ENCODE measurements at regions not wholly inside any gene's neighbourhood (a gene's known extent, or its start where the extent isn't known, plus 50 kb on each side); places are given as distances from the start of the nearest gene placed in this dataset.

DNA sequence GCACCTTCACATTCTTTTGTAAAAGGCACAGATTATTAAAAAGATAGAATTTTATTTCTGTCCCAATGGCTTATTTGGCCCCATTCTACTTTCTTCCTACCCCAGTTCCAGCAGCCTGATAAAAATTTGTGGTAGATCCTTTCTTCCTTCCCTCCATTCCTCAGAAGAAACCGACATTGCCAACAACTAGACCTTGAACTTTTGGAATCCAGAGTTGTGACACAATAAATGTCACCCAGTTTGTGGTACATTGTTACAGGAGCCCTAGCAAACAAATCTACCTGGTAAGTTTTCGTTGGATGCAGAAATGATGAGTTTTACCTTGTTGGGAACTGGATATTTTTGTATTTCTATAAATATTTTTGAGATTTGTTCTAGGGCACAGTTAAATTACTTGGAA lies 141.6 kb upstream of the IVNS1ABP start:
- H3K4me3 ChIP-seq: no peak overlapping the region
- H3K4me2 ChIP-seq: no peak overlapping the region
- CTCF ChIA-PET: no interaction called here
- TF ChIP-seq RAD21 (conservative IDR thresholded peaks at IDR 0.05 in 1 of 2, IDR thresholded peaks at IDR 0.05 in 1 of 2) (no peak), MAZ (IDR thresholded peaks at IDR 0.05; ENCODE audit: borderline replicate concordance, low read depth, low read length) (no peak), EP300 (IDR thresholded peaks at IDR 0.05) (no peak), RNF2 (IDR thresholded peaks at IDR 0.05; ENCODE audit: borderline replicate concordance, low read depth) (no peak), GATA3 (IDR thresholded peaks at IDR 0.05; ENCODE audit: borderline replicate concordance) (no peak), BHLHE40 (IDR thresholded peaks at IDR 0.05; ENCODE audit: low read depth, low read length) (no peak), KDM5A (IDR thresholded peaks at IDR 0.05) (no peak)
- TF ChIP-seq, protein P1, sequence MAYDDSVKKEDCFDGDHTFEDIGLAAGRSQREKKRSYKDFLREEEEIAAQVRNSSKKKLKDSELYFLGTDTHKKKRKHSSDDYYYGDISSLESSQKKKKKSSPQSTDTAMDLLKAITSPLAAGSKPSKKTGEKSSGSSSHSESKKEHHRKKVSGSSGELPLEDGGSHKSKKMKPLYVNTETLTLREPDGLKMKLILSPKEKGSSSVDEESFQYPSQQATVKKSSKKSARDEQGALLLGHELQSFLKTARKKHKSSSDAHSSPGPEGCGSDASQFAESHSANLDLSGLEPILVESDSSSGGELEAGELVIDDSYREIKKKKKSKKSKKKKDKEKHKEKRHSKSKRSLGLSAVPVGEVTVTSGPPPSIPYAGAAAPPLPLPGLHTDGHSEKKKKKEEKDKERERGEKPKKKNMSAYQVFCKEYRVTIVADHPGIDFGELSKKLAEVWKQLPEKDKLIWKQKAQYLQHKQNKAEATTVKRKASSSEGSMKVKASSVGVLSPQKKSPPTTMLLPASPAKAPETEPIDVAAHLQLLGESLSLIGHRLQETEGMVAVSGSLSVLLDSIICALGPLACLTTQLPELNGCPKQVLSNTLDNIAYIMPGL (CRISPR knock-in tag; IDR thresholded peaks at IDR 0.05; ENCODE audit: borderline replicate concordance): no peak
- TF ChIP-seq, protein P2, sequence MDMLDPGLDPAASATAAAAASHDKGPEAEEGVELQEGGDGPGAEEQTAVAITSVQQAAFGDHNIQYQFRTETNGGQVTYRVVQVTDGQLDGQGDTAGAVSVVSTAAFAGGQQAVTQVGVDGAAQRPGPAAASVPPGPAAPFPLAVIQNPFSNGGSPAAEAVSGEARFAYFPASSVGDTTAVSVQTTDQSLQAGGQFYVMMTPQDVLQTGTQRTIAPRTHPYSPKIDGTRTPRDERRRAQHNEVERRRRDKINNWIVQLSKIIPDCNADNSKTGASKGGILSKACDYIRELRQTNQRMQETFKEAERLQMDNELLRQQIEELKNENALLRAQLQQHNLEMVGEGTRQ (IDR thresholded peaks at IDR 0.05): no peak
- no peak for DNase-seq (ENCODE audit: low read depth in 1 of 2, low spot score in 1 of 2)
- POLR2A ChIA-PET: no interaction called here
- no peaks in the 10 kb centered on the region for H3K9me3 ChIP-seq
- H3K4me1 ChIP-seq: peaks cover 18% of the 10 kb centered on the region
- FAIRE-seq: no peak
- no peak for ATAC-seq
- WGBS (ENCODE audit: missing lambda C conversion rate): 53% methylated on average over 2 of the region's 2 CpGs
- H3K27ac ChIP-seq: no peak overlapping the region

DNA sequence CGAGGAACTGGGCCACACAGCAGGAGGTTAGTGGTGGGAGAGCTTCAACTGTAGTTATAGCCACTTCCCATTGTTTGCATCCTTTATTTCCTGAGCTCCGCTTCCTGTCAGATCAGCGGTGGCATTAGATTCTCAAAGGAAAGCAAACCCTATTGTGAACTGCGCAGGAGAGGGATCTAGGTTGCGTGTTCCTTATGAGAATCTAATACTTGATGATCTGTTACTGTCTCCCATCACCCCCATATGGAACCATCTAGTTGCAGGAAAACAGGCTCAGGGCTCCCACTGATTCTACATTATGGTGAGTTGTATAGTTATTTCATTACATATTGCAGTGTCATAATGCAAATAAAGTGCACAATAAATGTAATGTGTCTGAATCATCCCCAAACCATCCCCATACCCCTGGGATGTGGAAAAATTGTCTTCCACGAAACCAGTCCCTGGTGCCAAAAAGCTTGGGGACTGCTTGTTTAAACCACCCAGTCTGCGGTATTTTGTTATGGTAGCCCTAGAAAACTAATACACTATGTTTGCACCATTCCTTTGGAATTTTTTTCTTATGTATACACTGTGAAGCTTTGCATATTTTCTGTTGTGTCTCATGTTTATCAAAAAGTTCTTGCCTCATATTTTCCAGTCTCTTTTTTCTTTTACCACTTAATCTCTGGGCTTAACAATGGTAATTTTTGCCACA lies 136.6 kb upstream of the IVNS1ABP start:
- Histone ChIP-seq H3K9me3 (peaks cover 19% of the 10 kb centered on the region; the same call in 2 of the 3 replicates), H3K4me1 (peaks cover 19% of the 10 kb centered on the region), H3K4me2 (peak overlapping the region; percentile 54), H3K4me3 (no peak overlapping the region), H3K27ac (peak overlapping the region; percentile 77 to 85)
- POLR2A ChIA-PET: no interaction called here
- peak in 1 of 2 experiments; percentile 89 for DNase-seq (ENCODE audit: low read depth in 1 of 2, low spot score in 1 of 2)
- 47% methylated on average over 7 of the region's 7 CpGs for WGBS (ENCODE audit: missing lambda C conversion rate)
- ATAC-seq: peak; percentile 90 to 96
- CTCF ChIA-PET: interaction anchor here (0.6 to 1.6 kb wide), 3 partner anchors 10 to 91 kb away, joined by 3 to 6 read pairs (median 4); no protein-coding TSS in a partner anchor
- peak; percentile 46 for FAIRE-seq
- TF ChIP-seq GATA3 (IDR thresholded peaks at IDR 0.05; ENCODE audit: borderline replicate concordance) (peak; percentile 91), SREBF2 (IDR thresholded peaks at IDR 0.05) (no peak), PHF8 (IDR thresholded peaks at IDR 0.05; ENCODE audit: borderline replicate concordance, low read depth) (no peak), ESRRA (IDR thresholded peaks at IDR 0.05; ENCODE audit: borderline replicate concordance, low read length) (no peak), ZC3H11A (IDR thresholded peaks at IDR 0.05) (no peak), KDM1A (IDR thresholded peaks at IDR 0.05; ENCODE audit: low read depth) (no peak), FOSL2 (IDR thresholded peaks at IDR 0.05) (peak; percentile 51; the same call in 1 of the 2 replicates), FOSL2 (CRISPR knock-in tag; IDR thresholded peaks at IDR 0.05) (peak; percentile 84), FOXS1 (CRISPR knock-in tag; IDR thresholded peaks at IDR 0.05) (no peak), RCOR1 (IDR thresholded peaks at IDR 0.05; ENCODE audit: low read depth, low read length) (no peak), FOSB (CRISPR knock-in tag; IDR thresholded peaks at IDR 0.05) (no peak), EHMT2 (IDR thresholded peaks at IDR 0.05; ENCODE audit: low read depth) (no peak), EP300 (IDR thresholded peaks at IDR 0.05) (peak; percentile 77 to 83; a peak in 3 of 5 replicates), ZNF302 (CRISPR knock-in tag; IDR thresholded peaks at IDR 0.05) (no peak), CEBPB (IDR thresholded peaks at IDR 0.05) (peak; percentile 50 to 76; a peak in 3 of 4 replicates), TP53 (CRISPR knock-in tag; IDR thresholded peaks at IDR 0.05) (no peak)
- TF ChIP-seq, protein P3, sequence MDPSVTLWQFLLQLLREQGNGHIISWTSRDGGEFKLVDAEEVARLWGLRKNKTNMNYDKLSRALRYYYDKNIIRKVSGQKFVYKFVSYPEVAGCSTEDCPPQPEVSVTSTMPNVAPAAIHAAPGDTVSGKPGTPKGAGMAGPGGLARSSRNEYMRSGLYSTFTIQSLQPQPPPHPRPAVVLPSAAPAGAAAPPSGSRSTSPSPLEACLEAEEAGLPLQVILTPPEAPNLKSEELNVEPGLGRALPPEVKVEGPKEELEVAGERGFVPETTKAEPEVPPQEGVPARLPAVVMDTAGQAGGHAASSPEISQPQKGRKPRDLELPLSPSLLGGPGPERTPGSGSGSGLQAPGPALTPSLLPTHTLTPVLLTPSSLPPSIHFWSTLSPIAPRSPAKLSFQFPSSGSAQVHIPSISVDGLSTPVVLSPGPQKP (IDR thresholded peaks at IDR 0.05; ENCODE audit: low read depth, low read length): no peak
- TF ChIP-seq, protein P4, sequence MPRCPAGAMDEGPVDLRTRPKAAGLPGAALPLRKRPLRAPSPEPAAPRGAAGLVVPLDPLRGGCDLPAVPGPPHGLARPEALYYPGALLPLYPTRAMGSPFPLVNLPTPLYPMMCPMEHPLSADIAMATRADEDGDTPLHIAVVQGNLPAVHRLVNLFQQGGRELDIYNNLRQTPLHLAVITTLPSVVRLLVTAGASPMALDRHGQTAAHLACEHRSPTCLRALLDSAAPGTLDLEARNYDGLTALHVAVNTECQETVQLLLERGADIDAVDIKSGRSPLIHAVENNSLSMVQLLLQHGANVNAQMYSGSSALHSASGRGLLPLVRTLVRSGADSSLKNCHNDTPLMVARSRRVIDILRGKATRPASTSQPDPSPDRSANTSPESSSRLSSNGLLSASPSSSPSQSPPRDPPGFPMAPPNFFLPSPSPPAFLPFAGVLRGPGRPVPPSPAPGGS (IDR thresholded peaks at IDR 0.05): peak; percentile 50; the same call in 1 of the 3 replicates
- TF ChIP-seq, protein P5, sequence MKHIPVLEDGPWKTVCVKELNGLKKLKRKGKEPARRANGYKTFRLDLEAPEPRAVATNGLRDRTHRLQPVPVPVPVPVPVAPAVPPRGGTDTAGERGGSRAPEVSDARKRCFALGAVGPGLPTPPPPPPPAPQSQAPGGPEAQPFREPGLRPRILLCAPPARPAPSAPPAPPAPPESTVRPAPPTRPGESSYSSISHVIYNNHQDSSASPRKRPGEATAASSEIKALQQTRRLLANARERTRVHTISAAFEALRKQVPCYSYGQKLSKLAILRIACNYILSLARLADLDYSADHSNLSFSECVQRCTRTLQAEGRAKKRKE (CRISPR knock-in tag; IDR thresholded peaks at IDR 0.05; ENCODE audit: low read depth): 0 out of 2 replicates have a peak, but pooled peaks have one; percentile 59
- TF ChIP-seq, protein P6, sequence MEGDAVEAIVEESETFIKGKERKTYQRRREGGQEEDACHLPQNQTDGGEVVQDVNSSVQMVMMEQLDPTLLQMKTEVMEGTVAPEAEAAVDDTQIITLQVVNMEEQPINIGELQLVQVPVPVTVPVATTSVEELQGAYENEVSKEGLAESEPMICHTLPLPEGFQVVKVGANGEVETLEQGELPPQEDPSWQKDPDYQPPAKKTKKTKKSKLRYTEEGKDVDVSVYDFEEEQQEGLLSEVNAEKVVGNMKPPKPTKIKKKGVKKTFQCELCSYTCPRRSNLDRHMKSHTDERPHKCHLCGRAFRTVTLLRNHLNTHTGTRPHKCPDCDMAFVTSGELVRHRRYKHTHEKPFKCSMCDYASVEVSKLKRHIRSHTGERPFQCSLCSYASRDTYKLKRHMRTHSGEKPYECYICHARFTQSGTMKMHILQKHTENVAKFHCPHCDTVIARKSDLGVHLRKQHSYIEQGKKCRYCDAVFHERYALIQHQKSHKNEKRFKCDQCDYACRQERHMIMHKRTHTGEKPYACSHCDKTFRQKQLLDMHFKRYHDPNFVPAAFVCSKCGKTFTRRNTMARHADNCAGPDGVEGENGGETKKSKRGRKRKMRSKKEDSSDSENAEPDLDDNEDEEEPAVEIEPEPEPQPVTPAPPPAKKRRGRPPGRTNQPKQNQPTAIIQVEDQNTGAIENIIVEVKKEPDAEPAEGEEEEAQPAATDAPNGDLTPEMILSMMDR (IDR thresholded peaks at IDR 0.05): no peak
